ENCODE measurements at regions not wholly inside any gene's neighbourhood (a gene's known extent, or its start where the extent isn't known, plus 50 kb on each side); places are given as distances from the start of the nearest gene placed in this dataset.

DNA sequence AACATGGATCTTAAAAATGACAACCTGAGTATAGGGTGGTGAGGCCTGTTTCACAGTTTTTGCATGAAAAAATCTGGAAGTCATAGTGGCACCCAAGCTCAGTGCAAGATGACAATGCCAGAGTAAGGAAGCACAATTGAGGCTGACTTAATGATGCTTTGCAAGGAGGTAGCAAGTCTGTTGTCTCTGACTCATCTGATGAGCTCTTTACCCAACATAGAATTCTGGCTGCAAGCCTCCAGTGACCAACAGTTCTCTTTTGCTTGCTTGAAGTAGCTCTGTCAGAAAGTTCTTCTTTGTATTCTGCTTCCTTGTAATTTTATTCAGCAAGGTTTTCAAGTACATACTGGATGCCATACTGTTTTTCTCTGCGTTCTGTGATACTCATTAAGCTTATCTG lies 117.1 kb downstream of the FOXD2 start:
- TF ChIP-seq POLR2A (IDR thresholded peaks at IDR 0.05): no peak
- TF ChIP-seq, protein P1, sequence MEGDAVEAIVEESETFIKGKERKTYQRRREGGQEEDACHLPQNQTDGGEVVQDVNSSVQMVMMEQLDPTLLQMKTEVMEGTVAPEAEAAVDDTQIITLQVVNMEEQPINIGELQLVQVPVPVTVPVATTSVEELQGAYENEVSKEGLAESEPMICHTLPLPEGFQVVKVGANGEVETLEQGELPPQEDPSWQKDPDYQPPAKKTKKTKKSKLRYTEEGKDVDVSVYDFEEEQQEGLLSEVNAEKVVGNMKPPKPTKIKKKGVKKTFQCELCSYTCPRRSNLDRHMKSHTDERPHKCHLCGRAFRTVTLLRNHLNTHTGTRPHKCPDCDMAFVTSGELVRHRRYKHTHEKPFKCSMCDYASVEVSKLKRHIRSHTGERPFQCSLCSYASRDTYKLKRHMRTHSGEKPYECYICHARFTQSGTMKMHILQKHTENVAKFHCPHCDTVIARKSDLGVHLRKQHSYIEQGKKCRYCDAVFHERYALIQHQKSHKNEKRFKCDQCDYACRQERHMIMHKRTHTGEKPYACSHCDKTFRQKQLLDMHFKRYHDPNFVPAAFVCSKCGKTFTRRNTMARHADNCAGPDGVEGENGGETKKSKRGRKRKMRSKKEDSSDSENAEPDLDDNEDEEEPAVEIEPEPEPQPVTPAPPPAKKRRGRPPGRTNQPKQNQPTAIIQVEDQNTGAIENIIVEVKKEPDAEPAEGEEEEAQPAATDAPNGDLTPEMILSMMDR (IDR thresholded peaks at IDR 0.05): no peak

Data from Peyer's patch (tissue), 4 donors.